H1 (cell line): ENCODE measurements at regions not wholly inside any gene's neighbourhood (a gene's known extent, or its start where the extent isn't known, plus 50 kb on each side); places are given as distances from the start of the nearest gene placed in this dataset.

ENCODE experiments used
- CTCF ChIA-PET: fragments of 300-600 bp; sonication (Branson Sonifier 250); formaldehyde crosslinking; loops from one replicate; lab custom pipeline; 2021; ENCODE audit not compliant: partially characterized antibody; lab: Charles Lee
- POLR2A ChIA-PET: fragments of 300-600 bp; sonication (Branson Sonifier 250); formaldehyde crosslinking; loops from one replicate; lab custom pipeline; 2021; ENCODE audit warnings: inconsistent platforms; ENCODE audit not compliant: partially characterized antibody; lab: Charles Lee
- DNase-seq, 2 experiments: peaks; one replicate each; pipeline versions ENCODE4 v3.0.0 to v3.0.0-alpha.2; 2010 to 2022; ENCODE audit warnings: low spot score in 2 of 2, low read depth in 1 of 2, mixed read lengths in 1 of 2
- FAIRE-seq: peaks from 2 replicates; lab custom pipeline; 2011; peaks lifted over from hg19 to GRCh38; lab: Jason Lieb, UNC
- H2AFZ ChIP-seq: 2 replicates; pipeline ENCODE4 v1.8.1; 2012; ENCODE audit warnings: low read length, inconsistent platforms
- H2AK5ac ChIP-seq: 2 replicates; pipeline ENCODE4 v1.6.1; 2013; ENCODE audit warnings: low read depth, low read length
- H2BK120ac ChIP-seq: replicated peaks from 2 replicates; pipeline ENCODE3; 2013; ENCODE audit warnings: low read depth, low read length, inconsistent platforms
- H2BK12ac ChIP-seq: 2 replicates; pipeline ENCODE4 v1.6.1; 2013; ENCODE audit warnings: low read depth, low read length
- H2BK15ac ChIP-seq: 2 replicates; pipeline ENCODE4 v1.6.1; 2013; ENCODE audit warnings: low read length
- H2BK20ac ChIP-seq: 2 replicates; pipeline ENCODE4 v1.6.1; 2013; ENCODE audit warnings: low read length
- H2BK5ac ChIP-seq: 2 replicates; pipeline ENCODE4 v1.6.1; 2013; ENCODE audit warnings: low read depth, low read length
- H3K14ac ChIP-seq: 2 replicates; pipeline ENCODE4 v1.6.1; 2013; ENCODE audit warnings: inconsistent platforms; ENCODE audit not compliant: insufficient read length
- H3K18ac ChIP-seq: 2 replicates; pipeline ENCODE4 v1.6.1; 2013; ENCODE audit warnings: low read length; ENCODE audit errors: extremely low read depth
- H3K23ac ChIP-seq: 2 replicates; pipeline ENCODE4 v1.6.1; 2013; ENCODE audit warnings: inconsistent platforms; ENCODE audit not compliant: insufficient read length
- H3K23me2 ChIP-seq: 2 replicates; pipeline ENCODE4 v1.6.1; 2013; ENCODE audit warnings: low read depth, low read length
- H3K27ac ChIP-seq: 2 replicates; pipeline ENCODE4 v1.6.1; 2011; ENCODE audit warnings: low read depth, low read length, inconsistent platforms
- H3K27me3 ChIP-seq, 4 experiments: replicated peaks in 1 of 4; 1 replicate in 1 of 4; 2 replicates in 3 of 4; pipeline versions ENCODE4 v1.6.1 to v1.8.1; 2011 to 2013; ENCODE audit warnings: low read length in 3 of 4, mild to moderate bottlenecking in 3 of 4, inconsistent platforms in 2 of 4, mixed read lengths in 2 of 4, moderate library complexity in 1 of 4; ENCODE audit not compliant: control insufficient read depth in 3 of 4, insufficient read depth in 3 of 4; ENCODE audit errors: extremely low read depth in 1 of 4
- H3K36me3 ChIP-seq, 4 experiments: 2 replicates each; pipeline versions ENCODE4 v1.6.1 to v1.8.1; 2011 to 2013; ENCODE audit warnings: mild to moderate bottlenecking in 4 of 4, low read length in 3 of 4, moderate library complexity in 2 of 4, control low read depth in 1 of 4, inconsistent platforms in 1 of 4; ENCODE audit not compliant: insufficient read depth in 4 of 4, control insufficient read depth in 2 of 4
- H3K4ac ChIP-seq: replicated peaks from 2 replicates; pipeline ENCODE3; 2013; ENCODE audit warnings: low read length, low read depth, mixed read lengths, inconsistent platforms; ENCODE audit not compliant: insufficient read length
- H3K4me1 ChIP-seq, 4 experiments: replicated peaks in 1 of 4; 1 replicate in 1 of 4; 2 replicates in 3 of 4; pipeline versions ENCODE4 v1.6.1 to v1.8.1; 2011 to 2013; ENCODE audit warnings: low read length in 3 of 4, inconsistent platforms in 2 of 4, mixed read lengths in 1 of 4; ENCODE audit not compliant: insufficient read depth in 4 of 4, control insufficient read depth in 3 of 4
- H3K4me2 ChIP-seq, 2 experiments: 2 replicates each; pipeline versions ENCODE4 v1.6.1 to v1.8.1; 2011 to 2013; ENCODE audit warnings: low read depth in 2 of 2, low read length in 2 of 2, control low read depth in 1 of 2, inconsistent platforms in 1 of 2, mild to moderate bottlenecking in 1 of 2; ENCODE audit not compliant: insufficient read depth in 1 of 2
- H3K4me3 ChIP-seq, 4 experiments: fragments of 200-600, 300-600 bp in 1 of 4; sonication (generic), shearing (Covaris generic), sonication (Bioruptor Twin) in 1 of 4; 2 replicates each; pipeline versions ENCODE4 v1.5.1 to v1.8.1; 2011 to 2016; ENCODE audit warnings: low read length in 4 of 4, low read depth in 3 of 4, control low read depth in 2 of 4, inconsistent platforms in 2 of 4, mild to moderate bottlenecking in 2 of 4, mixed read lengths in 1 of 4, moderate library complexity in 1 of 4; ENCODE audit not compliant: insufficient read depth in 2 of 4; ENCODE audit errors: extremely low read depth in 1 of 4
- H3K56ac ChIP-seq: replicated peaks from 2 replicates; pipeline ENCODE3; 2013; ENCODE audit warnings: low read depth, mild to moderate bottlenecking, mixed read lengths, low read length, inconsistent platforms; ENCODE audit not compliant: insufficient read length
- H3K79me1 ChIP-seq: 2 replicates; pipeline ENCODE4 v1.6.1; 2013; ENCODE audit warnings: low read depth, low read length, control low read depth
- H3K79me2 ChIP-seq, 2 experiments: 2 replicates each; pipeline versions ENCODE4 v1.6.1 to v1.8.1; 2012 to 2013; ENCODE audit warnings: low read length in 2 of 2, mild to moderate bottlenecking in 2 of 2, inconsistent platforms in 1 of 2; ENCODE audit not compliant: insufficient read depth in 2 of 2, control insufficient read depth in 1 of 2
- H3K9ac ChIP-seq, 4 experiments: replicated peaks in 1 of 4; 1 replicate in 1 of 4; 2 replicates in 3 of 4; pipeline versions ENCODE4 v1.6.1 to v1.8.1; 2011 to 2013; ENCODE audit warnings: low read depth in 3 of 4, low read length in 3 of 4, control low read depth in 2 of 4, mild to moderate bottlenecking in 2 of 4, moderate library complexity in 2 of 4, inconsistent platforms in 1 of 4; ENCODE audit errors: extremely low read depth in 1 of 4
- H3K9me3 ChIP-seq, 2 experiments: 2 replicates each; pipeline versions ENCODE4 v1.6.1 to v1.8.1; 2012 to 2013; ENCODE audit warnings: mild to moderate bottlenecking in 2 of 2, moderate library complexity in 2 of 2, control low read depth in 1 of 2, inconsistent platforms in 1 of 2, low read depth in 1 of 2, low read length in 1 of 2, mixed read lengths in 1 of 2; ENCODE audit not compliant: insufficient read depth in 2 of 2
- H4K20me1 ChIP-seq, 2 experiments: replicated peaks in 1 of 2; 2 replicates each; pipeline versions ENCODE3 to v1.8.1; 2011 to 2013; ENCODE audit warnings: inconsistent platforms in 2 of 2, low read length in 2 of 2, mild to moderate bottlenecking in 1 of 2; ENCODE audit not compliant: insufficient read depth in 2 of 2, control insufficient read depth in 1 of 2
- H4K5ac ChIP-seq: 2 replicates; pipeline ENCODE4 v1.6.1; 2013; ENCODE audit warnings: low read length, low read depth, mixed read lengths, inconsistent platforms; ENCODE audit not compliant: insufficient read length
- H4K8ac ChIP-seq: 2 replicates; pipeline ENCODE4 v1.8.0; 2013; ENCODE audit warnings: mild to moderate bottlenecking, moderate library complexity, low read length, inconsistent platforms; ENCODE audit not compliant: insufficient read depth; ENCODE audit errors: extremely low read depth
- H4K91ac ChIP-seq: replicated peaks from 2 replicates; pipeline ENCODE3; 2013; ENCODE audit warnings: low read length, mixed read lengths, inconsistent platforms; ENCODE audit not compliant: insufficient read length
- CREB1 ChIP-seq: IDR thresholded peaks from 2 replicates; pipeline ENCODE4 v1.6.1; 2012; ENCODE audit warnings: inconsistent platforms
- GTF2F1 ChIP-seq: IDR thresholded peaks from 2 replicates; pipeline ENCODE4 v1.6.1; 2012; ENCODE audit warnings: low read depth, low read length, improper control_type of control experiment, borderline replicate concordance
- KDM5A ChIP-seq: fragments of 200-600 bp; IDR thresholded peaks from 2 replicates; pipeline ENCODE4 v1.7.1; 2012; ENCODE audit warnings: mild to moderate bottlenecking, low read length, inconsistent platforms, mixed read lengths
- POLR2AphosphoS5 ChIP-seq: IDR thresholded peaks from 2 replicates; pipeline ENCODE4 v1.6.1; 2011; ENCODE audit warnings: low read depth, low read length
- RFX5 ChIP-seq: IDR thresholded peaks from 2 replicates; pipeline ENCODE4 v1.6.1; 2011; ENCODE audit warnings: low read depth, low read length, improper control_type of control experiment, borderline replicate concordance
- SRF ChIP-seq: IDR thresholded peaks from 2 replicates; pipeline ENCODE4 v1.6.1; 2011; ENCODE audit warnings: mild to moderate bottlenecking, low read depth, low read length, moderate library complexity
- WGBS, 2 experiments: shearing (Covaris generic) in 1 of 2; methylation state at CpG; one replicate each; pipeline versions ENCODE4 v1.1.6 to v1.1.7; 2013 to 2015; ENCODE audit warnings: low lambda C conversion rate in 2 of 2, mixed read lengths in 2 of 2, inconsistent platforms in 1 of 2, low coverage in 1 of 2, missing lambda C conversion rate in 1 of 2; ENCODE audit not compliant: insufficient replicate concordance in 2 of 2, insufficient coverage in 1 of 2, insufficient read length in 1 of 2; ENCODE audit errors: extremely low coverage in 1 of 2, missing lambda C conversion rate in 1 of 2; 5-methylcytosine and 5-hydroxymethylcytosine counted together
- TF ChIP-seq, protein P1 (sequence below): IDR thresholded peaks from 2 replicates; pipeline ENCODE4 v1.6.1; 2011; ENCODE audit warnings: low read length, improper control_type of control experiment

DNA sequence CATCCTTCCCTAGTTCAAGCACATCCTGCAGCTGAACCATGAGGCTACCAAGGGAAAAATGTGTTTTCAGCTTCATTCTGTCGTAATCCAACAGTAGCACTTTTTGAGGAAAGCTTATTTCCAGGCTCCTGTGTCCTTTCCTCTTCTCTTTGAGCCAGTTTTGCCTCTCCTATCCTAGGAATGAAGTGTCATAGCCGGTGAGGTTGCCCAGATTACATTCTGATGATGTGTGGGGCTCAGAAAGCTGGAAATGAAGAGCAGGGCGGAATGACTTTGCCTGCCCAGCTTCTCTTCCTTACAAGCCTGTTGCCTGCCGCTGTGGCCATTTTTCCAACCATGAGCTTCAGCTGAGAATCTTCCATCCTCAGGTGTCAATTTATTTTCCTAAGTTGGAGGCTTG lies 381.8 kb downstream of the NUAK1 start:
- H4K8ac ChIP-seq, result no peak overlapping the region
- no peak overlapping the region for H2BK12ac ChIP-seq
- no peak overlapping the region for H3K9ac ChIP-seq
- no peaks in the 10 kb centered on the region for H3K9me3 ChIP-seq
- no peak overlapping the region for H3K56ac ChIP-seq
- H3K27ac ChIP-seq, result no peak overlapping the region
- no peaks in the 10 kb centered on the region for H3K27me3 ChIP-seq
- no peak overlapping the region for H3K4ac ChIP-seq
- FAIRE-seq, result no peak
- no peaks in the 10 kb centered on the region for H4K20me1 ChIP-seq
- H2AFZ ChIP-seq, result no peak overlapping the region
- DNase-seq, result no peak
- no peak overlapping the region for H2BK5ac ChIP-seq
- H3K18ac ChIP-seq, result no peak overlapping the region
- H2BK20ac ChIP-seq, result no peak overlapping the region
- H2AK5ac ChIP-seq, result no peak overlapping the region
- ChIA-PET POLR2A (interaction anchor here (1.2 kb wide), 1 partner anchor 382 kb away, joined by 3 read pairs; no protein-coding TSS in a partner anchor), CTCF (interaction anchor here (1.0 to 1.6 kb wide), 2 partner anchors 51 to 52 kb away, joined by 3 to 5 read pairs; no protein-coding TSS in a partner anchor)
- H3K14ac ChIP-seq, result no peak overlapping the region
- H3K23ac ChIP-seq, result no peak overlapping the region
- H3K79me2 ChIP-seq, result no peaks in the 10 kb centered on the region
- H4K5ac ChIP-seq, result no peak overlapping the region
- H2BK15ac ChIP-seq, result no peak overlapping the region
- no peaks in the 10 kb centered on the region for H3K36me3 ChIP-seq
- no peak overlapping the region for H3K4me2 ChIP-seq
- no peaks in the 10 kb centered on the region for H3K23me2 ChIP-seq
- no peaks in the 10 kb centered on the region for H3K79me1 ChIP-seq
- H3K4me3 ChIP-seq, result no peak overlapping the region
- no peak overlapping the region for H2BK120ac ChIP-seq
- H3K4me1 ChIP-seq, result no peaks in the 10 kb centered on the region
- 91% methylated on average over 4 of the region's 4 CpGs; no CpG with 5 or more reads in 1 of the 2 experiments for WGBS, 2 experiments
- no peak overlapping the region for H4K91ac ChIP-seq
- TF ChIP-seq, protein P1, sequence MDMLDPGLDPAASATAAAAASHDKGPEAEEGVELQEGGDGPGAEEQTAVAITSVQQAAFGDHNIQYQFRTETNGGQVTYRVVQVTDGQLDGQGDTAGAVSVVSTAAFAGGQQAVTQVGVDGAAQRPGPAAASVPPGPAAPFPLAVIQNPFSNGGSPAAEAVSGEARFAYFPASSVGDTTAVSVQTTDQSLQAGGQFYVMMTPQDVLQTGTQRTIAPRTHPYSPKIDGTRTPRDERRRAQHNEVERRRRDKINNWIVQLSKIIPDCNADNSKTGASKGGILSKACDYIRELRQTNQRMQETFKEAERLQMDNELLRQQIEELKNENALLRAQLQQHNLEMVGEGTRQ, result no peak
- TF ChIP-seq CREB1, result no peak
- TF ChIP-seq GTF2F1, result no peak
- no peak for TF ChIP-seq RFX5
- TF ChIP-seq KDM5A, result no peak
- no peak for TF ChIP-seq SRF
- TF ChIP-seq POLR2AphosphoS5, result no peak
